Suprapubic skin (tissue), 3 donors: ENCODE measurements at regions not wholly inside any gene's neighbourhood (a gene's known extent, or its start where the extent isn't known, plus 50 kb on each side); places are given as distances from the start of the nearest gene placed in this dataset.

ENCODE experiments used
- CTCF ChIP-seq, 2 donors: fragments of 200-600 bp in 1 of 2; fragments of 450-650 bp in 1 of 2; sonication (generic) in 1 of 2; IDR thresholded peaks; one replicate each; pipeline ENCODE4 v1.5.1; 2016 to 2019; ENCODE audit warnings: antibody characterized with exemption in 2 of 2, mild to moderate bottlenecking in 1 of 2, moderate library complexity in 1 of 2
- EP300 ChIP-seq: sonication (generic); formaldehyde crosslinking; IDR thresholded peaks from one replicate; pipeline ENCODE4 v1.6.1; 2017; ENCODE audit warnings: antibody characterized with exemption
- POLR2A ChIP-seq, 2 donors: fragments of 450-650 bp; IDR thresholded peaks; one replicate each; pipeline ENCODE4 v1.6.1; 2017; ENCODE audit warnings: antibody characterized with exemption in 2 of 2, mild to moderate bottlenecking in 2 of 2, moderate library complexity in 2 of 2

DNA sequence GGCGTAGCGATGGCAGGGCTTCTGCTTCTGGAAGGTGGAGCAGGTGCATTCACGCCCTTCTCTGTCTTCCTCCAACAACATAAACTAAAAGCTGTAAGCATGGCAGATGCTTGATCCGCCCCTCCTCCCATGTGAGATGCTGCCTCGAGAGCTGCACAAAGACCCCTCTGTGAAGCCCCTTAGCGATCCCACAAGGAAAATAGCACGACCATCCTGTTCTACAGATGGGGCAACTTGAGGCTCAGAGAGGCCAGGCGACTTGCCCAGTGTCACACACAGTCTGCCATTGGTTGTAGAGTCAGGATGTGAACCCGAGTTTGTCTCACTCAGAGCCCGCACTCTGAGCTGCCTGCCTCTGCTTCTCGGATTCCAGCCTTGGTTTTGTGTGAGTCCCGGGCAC lies 144.4 kb downstream of the SCARB1 start:
- TF ChIP-seq CTCF (IDR thresholded peaks at IDR 0.05) (no peak), POLR2A (IDR thresholded peaks at IDR 0.05) (no peak), EP300 (no peak)
